ENCODE measurements at regions not wholly inside any gene's neighbourhood (a gene's known extent, or its start where the extent isn't known, plus 50 kb on each side); places are given as distances from the start of the nearest gene placed in this dataset.

GRCh38 chr3:59690886-59691285 lies 641.1 kb upstream of the CFAP20DC start:
- TF ChIP-seq CTCF (IDR thresholded peaks at IDR 0.05) (no peak), POLR2A (IDR thresholded peaks at IDR 0.05) (no peak)

All from heart left ventricle (tissue), 13 donors.